Adrenal gland (tissue), 9 donors: ENCODE measurements at regions not wholly inside any gene's neighbourhood (a gene's known extent, or its start where the extent isn't known, plus 50 kb on each side); places are given as distances from the start of the nearest gene placed in this dataset.
"Not testable (repeated sequence)": the region's sequence is repeated elsewhere in the genome, so short reads cannot be mapped to it uniquely, and the experiment has no call there.

Experiments
- DNase-seq, 7 donors: peaks; one replicate each; pipeline ENCODE4 v3.0.0-alpha.2; 2019 to 2020
- H3K27ac ChIP-seq, 5 donors: fragments of 200-600 bp; sonication (generic) in 4 of 5; 1 replicate in 3 of 5; 2 replicates in 2 of 5; pipeline versions ENCODE4 v1.5.1 to v1.8.0; 2016 to 2020; ENCODE audit warnings: mild to moderate bottlenecking in 1 of 5
- H3K27me3 ChIP-seq: fragments of 200-600 bp; 2 replicates; pipeline ENCODE4 v1.8.0; 2021
- H3K36me3 ChIP-seq, 2 donors: fragments of 200-600 bp; replicated peaks in 1 of 2; 1 replicate in 1 of 2; 2 replicates in 1 of 2; pipeline versions ENCODE4 v1.5.1 to v1.8.0; 2018 to 2022
- H3K4me1 ChIP-seq, 2 donors: fragments of 200-600 bp; replicated peaks in 1 of 2; 1 replicate in 1 of 2; 2 replicates in 1 of 2; pipeline versions ENCODE4 v1.5.1 to v1.8.0; 2018 to 2021
- H3K4me3 ChIP-seq, 4 donors: fragments of 200-600 bp; sonication (generic) in 3 of 4; one replicate each; pipeline ENCODE4 v1.5.1; 2016 to 2018
- H3K9me3 ChIP-seq, 3 donors: fragments of 200-600 bp; sonication (generic) in 1 of 3; replicated peaks in 1 of 3; 1 replicate in 2 of 3; 2 replicates in 1 of 3; pipeline versions ENCODE4 v1.5.1 to v1.8.0; 2016 to 2021
- CTCF ChIP-seq, 6 experiments: fragments of 450-650 bp in 4 of 6; fragments of 200-600 bp in 2 of 6; sonication (generic) in 1 of 6; IDR thresholded peaks; 1 replicate in 5 of 6; 2 replicates in 1 of 6; pipeline versions ENCODE4 v1.5.1 to v1.8.0; 2016 to 2021; ENCODE audit warnings: antibody characterized with exemption in 6 of 6, mild to moderate bottlenecking in 2 of 6, moderate library complexity in 1 of 6
- POLR2A ChIP-seq, 2 donors: fragments of 450-650 bp; IDR thresholded peaks; one replicate each; pipeline ENCODE4 v1.6.1; 2017; ENCODE audit warnings: antibody characterized with exemption in 2 of 2, mild to moderate bottlenecking in 2 of 2, moderate library complexity in 1 of 2
- WGBS, 4 donors: extraction: QIAGEN DNeasy Blood & Tissue Kit in 2 of 4; methylation state at CpG; one replicate each; pipeline versions ENCODE4 v1.1.5 to v1.1.7; 2013 to 2017; 5-methylcytosine and 5-hydroxymethylcytosine counted together
- intact Hi-C, 2 donors: fragments of 100-400 bp; cut with DNase I; formaldehyde crosslinking; loops; one replicate each; pipeline versions ENCODE4 v1.14.1 to v1.15.0; 2022 to 2023
- donor health status: healthy with polysubstance abuse.
- donor health status: Bipolar disorder and iron deficiency.
- donor health status: DM: yes; HTN: yes; CAD: no.
- donor health status: DM: no; HTN: no; CAD: no.
- donor health status: DM: no; HTN: no; CAD: no.

GRCh38 chr15:69924531-69924930 lies 173.2 kb downstream of the TLE3 start:
- H3K27ac ChIP-seq, result no peak overlapping the region
- H3K4me3 ChIP-seq, result no peak overlapping the region
- TF ChIP-seq CTCF (IDR thresholded peaks at IDR 0.05) (no peak), POLR2A (IDR thresholded peaks at IDR 0.05) (no peak)
- 74 to 90% (median 79%) methylated on average over 1 of the region's 1 CpG for WGBS, 4 donors
- no peaks in the 10 kb centered on the region for H3K36me3 ChIP-seq
- no peak for DNase-seq
- peaks cover 0 to 15% (median 0%) of the 10 kb centered on the region in 3 donors for H3K9me3 ChIP-seq
- H3K27me3 ChIP-seq, result no peaks in the 10 kb centered on the region
- intact Hi-C loops, result no loop called here
- no peaks in the 10 kb centered on the region for H3K4me1 ChIP-seq

GRCh38 chr15:69926006-69926405 lies 171.7 kb downstream of the TLE3 start:
- H3K4me1 ChIP-seq, result no peaks in the 10 kb centered on the region
- H3K4me3 ChIP-seq, result no peak overlapping the region
- no peaks in the 10 kb centered on the region for H3K36me3 ChIP-seq
- 71 to 100% (median 88%) methylated on average over 1 of the region's 1 CpG for WGBS, 4 donors
- no peaks in the 10 kb centered on the region for H3K27me3 ChIP-seq
- intact Hi-C loops, result no loop called here
- no peak for TF ChIP-seq CTCF (IDR thresholded peaks at IDR 0.05)
- no peak for TF ChIP-seq POLR2A (IDR thresholded peaks at IDR 0.05)
- H3K27ac ChIP-seq, result no peak overlapping the region
- DNase-seq, result no peak
- H3K9me3 ChIP-seq, result peaks cover 0 to 15% (median 0%) of the 10 kb centered on the region in 3 donors

- peaks cover 0 to 15% (median 0%) of the 10 kb centered on the region in 3 donors for H3K9me3 ChIP-seq
- H3K4me3 ChIP-seq, result no peak overlapping the region
- TF ChIP-seq POLR2A (IDR thresholded peaks at IDR 0.05) (no peak), CTCF (IDR thresholded peaks at IDR 0.05) (no peak)
- no peaks in the 10 kb centered on the region for H3K36me3 ChIP-seq
- no peak overlapping the region for H3K27ac ChIP-seq
- WGBS, 4 donors, result 69 to 100% (median 94%) methylated on average over 1 of the region's 1 CpG
- no peak for DNase-seq
- intact Hi-C loops, result no loop called here
- H3K4me1 ChIP-seq, result no peaks in the 10 kb centered on the region
- no peaks in the 10 kb centered on the region for H3K27me3 ChIP-seq
Measured at GRCh38 chr15:69926721-69927120, 171.0 kb downstream of the TLE3 start.

GRCh38 chr15:69928890-69929289 lies 168.8 kb downstream of the TLE3 start:
- DNase-seq, H3K27ac ChIP-seq, intact Hi-C loops, H3K4me3 ChIP-seq, H3K36me3 ChIP-seq, H3K4me1 ChIP-seq, H3K27me3 ChIP-seq: not testable (repeated sequence)
- 49 to 79% (median 72%) methylated on average over 2 of the region's 2 CpGs for WGBS, 4 donors
- H3K9me3 ChIP-seq, result peaks cover 0 to 14% (median 0%) of the 10 kb centered on the region in 3 donors

GRCh38 chr15:69929905-69930630 lies 167.6 kb downstream of the TLE3 start:
- no peak overlapping the region for H3K4me3 ChIP-seq
- TF ChIP-seq CTCF (IDR thresholded peaks at IDR 0.05) (no peak), POLR2A (IDR thresholded peaks at IDR 0.05) (no peak)
- peaks cover 0 to 6% (median 0%) of the 10 kb centered on the region in 3 donors for H3K9me3 ChIP-seq
- H3K27ac ChIP-seq, result no peak overlapping the region
- intact Hi-C loops, result no loop called here
- H3K4me1 ChIP-seq, result no peaks in the 10 kb centered on the region
- no peaks in the 10 kb centered on the region for H3K27me3 ChIP-seq
- DNase-seq, result no peak
- WGBS, 4 donors, result 80 to 91% (median 83%) methylated on average over 10 of the region's 10 CpGs
- H3K36me3 ChIP-seq, result no peaks in the 10 kb centered on the region
